ENCODE measurements at regions not wholly inside any gene's neighbourhood (a gene's known extent, or its start where the extent isn't known, plus 50 kb on each side); places are given as distances from the start of the nearest gene placed in this dataset.

- ChIA-PET CTCF (ENCODE audit: partially characterized antibody) (interaction anchor here (1.2 kb wide), 2 partner anchors 9 to 17 kb away, joined by 3 read pairs; no protein-coding TSS in a partner anchor), POLR2A (ENCODE audit: partially characterized antibody) (no interaction called here)
- Histone ChIP-seq H3K9ac (replicated peaks in 1 of 4; ENCODE audit: extremely low read depth in 1 of 4, low read depth in 3 of 4, low read length in 3 of 4) (no peak overlapping the region), H4K20me1 (replicated peaks in 1 of 2; ENCODE audit: control insufficient read depth in 1 of 2, insufficient read depth in 2 of 2, low read length in 2 of 2) (no peaks in the 10 kb centered on the region), H4K5ac (ENCODE audit: insufficient read length, low read depth, low read length) (no peak overlapping the region), H3K14ac (ENCODE audit: insufficient read length) (no peak overlapping the region), H3K4me1 (replicated peaks in 1 of 4; ENCODE audit: control insufficient read depth in 3 of 4, insufficient read depth in 4 of 4, low read length in 3 of 4) (no peaks in the 10 kb centered on the region), H3K27ac (ENCODE audit: low read depth, low read length) (no peak overlapping the region), H3K23me2 (ENCODE audit: low read depth, low read length) (no peaks in the 10 kb centered on the region), H3K36me3 (ENCODE audit: control insufficient read depth in 2 of 4, insufficient read depth in 4 of 4, low read length in 3 of 4) (no peaks in the 10 kb centered on the region), H4K8ac (ENCODE audit: extremely low read depth, insufficient read depth, low read length) (no peak overlapping the region), H3K9me3 (ENCODE audit: insufficient read depth in 2 of 2, low read depth in 1 of 2, low read length in 1 of 2) (no peaks in the 10 kb centered on the region), H2AK5ac (ENCODE audit: low read depth, low read length) (no peak overlapping the region), H4K91ac (replicated peaks; ENCODE audit: insufficient read length, low read length) (no peak overlapping the region), H3K27me3 (replicated peaks in 1 of 4; ENCODE audit: control insufficient read depth in 3 of 4, extremely low read depth in 1 of 4, insufficient read depth in 3 of 4, low read length in 3 of 4) (no peaks in the 10 kb centered on the region), H2BK5ac (ENCODE audit: low read depth, low read length) (no peak overlapping the region), H2AFZ (ENCODE audit: low read length) (peak overlapping the region; percentile 26; the same call in 1 of the 2 replicates), H2BK15ac (ENCODE audit: low read length) (no peak overlapping the region), H3K23ac (ENCODE audit: insufficient read length) (no peak overlapping the region), H3K18ac (ENCODE audit: extremely low read depth, low read length) (no peak overlapping the region), H3K79me2 (ENCODE audit: control insufficient read depth in 1 of 2, insufficient read depth in 2 of 2, low read length in 2 of 2) (no peaks in the 10 kb centered on the region), H3K79me1 (ENCODE audit: low read depth, low read length) (no peaks in the 10 kb centered on the region), H2BK12ac (ENCODE audit: low read depth, low read length) (no peak overlapping the region), H3K4me3 (ENCODE audit: extremely low read depth in 1 of 4, insufficient read depth in 2 of 4, low read depth in 3 of 4, low read length in 4 of 4) (no peak overlapping the region), H3K56ac (replicated peaks; ENCODE audit: insufficient read length, low read depth, low read length) (no peak overlapping the region), H2BK120ac (replicated peaks; ENCODE audit: low read depth, low read length) (no peak overlapping the region), H3K4me2 (ENCODE audit: insufficient read depth in 1 of 2, low read depth in 2 of 2, low read length in 2 of 2) (no peak overlapping the region), H3K4ac (replicated peaks; ENCODE audit: insufficient read length, low read depth, low read length) (no peak overlapping the region), H2BK20ac (ENCODE audit: low read length) (0 out of 2 replicates have a peak overlapping the region, but pooled peaks have one; percentile 66)
- DNase-seq (ENCODE audit: low read depth in 1 of 2, low spot score in 2 of 2): peak in 1 of 2 experiments; percentile 32
- WGBS, 2 experiments (ENCODE audit: extremely low coverage in 1 of 2, insufficient coverage in 1 of 2, insufficient read length in 1 of 2, insufficient replicate concordance in 2 of 2, low coverage in 1 of 2, low lambda C conversion rate in 2 of 2, missing lambda C conversion rate in 1 of 2): 84% methylated on average over 7 of the region's 7 CpGs; no CpG with 5 or more reads in 1 of the 2 experiments
- FAIRE-seq: no peak
- TF ChIP-seq ATF3 (IDR thresholded peaks at IDR 0.05; ENCODE audit: insufficient read depth, low read depth, low read length) (no peak), TEAD4 (IDR thresholded peaks at IDR 0.05; ENCODE audit: low read depth, low read length) (no peak)
Observed at GRCh38 chr4:184328022-184328736, 110.5 kb upstream of the ENPP6 start.
